Breast epithelium (tissue), 4 donors: ENCODE measurements at regions not wholly inside any gene's neighbourhood (a gene's known extent, or its start where the extent isn't known, plus 50 kb on each side); places are given as distances from the start of the nearest gene placed in this dataset.

ENCODE experiments used
- DNase-seq, 2 donors: peaks; one replicate each; pipeline ENCODE4 v3.0.0-alpha.2; 2019; ENCODE audit warnings: low spot score in 2 of 2
- H3K27ac ChIP-seq, 2 donors: fragments of 200-600 bp; sonication (generic) in 1 of 2; one replicate each; pipeline ENCODE4 v1.5.1; 2016 to 2019; ENCODE audit warnings: mild to moderate bottlenecking in 1 of 2
- H3K27me3 ChIP-seq, 2 donors: fragments of 200-600 bp; sonication (generic) in 1 of 2; one replicate each; pipeline versions ENCODE4 v1.5.1 to v1.6.0; 2017 to 2019; ENCODE audit warnings: control low read depth in 1 of 2, mild to moderate bottlenecking in 1 of 2
- H3K36me3 ChIP-seq: fragments of 200-600 bp; one replicate; pipeline ENCODE4 v1.5.1; 2019
- H3K4me1 ChIP-seq, 2 donors: fragments of 200-600 bp; sonication (generic); one replicate each; pipeline ENCODE4 v1.5.1; 2016 to 2019; ENCODE audit warnings: control low read depth in 1 of 2
- H3K4me3 ChIP-seq, 3 donors: fragments of 200-600 bp; sonication (generic); 1 replicate in 2 of 3; 2 replicates in 1 of 3; pipeline ENCODE4 v1.5.1; 2016 to 2019; ENCODE audit warnings: mild to moderate bottlenecking in 3 of 3, moderate library complexity in 2 of 3
- H3K9me3 ChIP-seq, 2 donors: fragments of 200-600 bp; sonication (generic) in 1 of 2; one replicate each; pipeline ENCODE4 v1.5.1; 2016 to 2019; ENCODE audit warnings: control low read depth in 1 of 2
- CTCF ChIP-seq, 3 donors: fragments of 450-650 bp; IDR thresholded peaks; one replicate each; pipeline ENCODE4 v1.5.1; 2016 to 2017; ENCODE audit warnings: antibody characterized with exemption in 3 of 3, mild to moderate bottlenecking in 3 of 3, moderate library complexity in 3 of 3
- POLR2A ChIP-seq: fragments of 450-650 bp; IDR thresholded peaks from one replicate; pipeline ENCODE4 v1.6.1; 2016; ENCODE audit warnings: antibody characterized with exemption, mild to moderate bottlenecking, moderate library complexity
- POLR2AphosphoS5 ChIP-seq, 3 donors: sonication (generic); formaldehyde crosslinking; IDR thresholded peaks; one replicate each; pipeline ENCODE4 v1.6.1; 2017; ENCODE audit warnings: antibody characterized with exemption in 3 of 3
- intact Hi-C: fragments of 100-400 bp; cut with DNase I; formaldehyde crosslinking; loops from one replicate; pipeline ENCODE4 v1.15.1; 2023; ENCODE audit warnings: low total_unique reads

- Histone ChIP-seq H3K4me3 (no peak overlapping the region), H3K27me3 (no peaks in the 10 kb centered on the region), H3K27ac (no peak overlapping the region), H3K36me3 (no peaks in the 10 kb centered on the region), H3K4me1 (peaks cover 0 to under 1% of the 10 kb centered on the region in 2 donors), H3K9me3 (no peaks in the 10 kb centered on the region)
- intact Hi-C loops, result no loop called here
- TF ChIP-seq CTCF (IDR thresholded peaks at IDR 0.05), result no peak
- no peak for TF ChIP-seq POLR2A
- no peak for TF ChIP-seq POLR2AphosphoS5 (IDR thresholded peaks at IDR 0.05)
- no peak for DNase-seq
Observed at GRCh38 chr1:59052166-59052590, 244.7 kb upstream of the FGGY start.

DNA sequence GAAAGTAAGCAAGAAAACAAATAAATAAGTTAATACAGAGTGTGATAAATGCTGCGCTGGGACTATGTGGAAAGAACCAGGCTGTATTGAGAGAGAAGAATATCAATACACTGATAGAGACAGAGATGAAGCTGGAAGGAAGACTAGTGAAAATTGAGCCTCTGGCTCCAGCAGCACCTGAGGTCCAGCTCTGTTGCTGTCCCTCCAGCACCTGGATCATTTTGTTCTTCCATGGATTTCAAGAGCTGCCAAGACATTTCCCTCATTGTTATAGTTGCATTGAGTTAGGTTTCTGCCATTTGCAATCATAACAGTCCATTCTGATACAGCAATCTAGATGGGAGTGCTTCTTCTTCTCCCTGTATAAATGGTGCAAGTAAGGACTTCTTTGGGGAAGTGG lies 242.7 kb upstream of the FGGY start:
- H3K4me1 ChIP-seq, result peaks cover 0 to 7% of the 10 kb centered on the region in 2 donors
- H3K27ac ChIP-seq, result no peak overlapping the region
- TF ChIP-seq CTCF (IDR thresholded peaks at IDR 0.05), result no peak
- no peak for TF ChIP-seq POLR2A
- TF ChIP-seq POLR2AphosphoS5 (IDR thresholded peaks at IDR 0.05), result no peak
- no peak overlapping the region for H3K4me3 ChIP-seq
- H3K27me3 ChIP-seq, result no peaks in the 10 kb centered on the region
- DNase-seq, result no peak
- intact Hi-C loops, result no loop called here
- H3K9me3 ChIP-seq, result no peaks in the 10 kb centered on the region
- no peaks in the 10 kb centered on the region for H3K36me3 ChIP-seq

GRCh38 chr1:59055908-59056719 lies 240.8 kb upstream of the FGGY start:
- Histone ChIP-seq H3K27ac (peak overlapping the region; percentile 76 to 89), H3K27me3 (no peaks in the 10 kb centered on the region), H3K4me1 (peaks cover 0 to 7% of the 10 kb centered on the region in 2 donors), H3K4me3 (peak overlapping the region in 1 of 3 donors; percentile 7), H3K9me3 (no peaks in the 10 kb centered on the region), H3K36me3 (no peaks in the 10 kb centered on the region)
- intact Hi-C loops, result loop anchor here (5.0 kb wide), 1 partner anchor 569 kb away; no protein-coding TSS in a partner anchor
- TF ChIP-seq POLR2A (no peak), POLR2AphosphoS5 (IDR thresholded peaks at IDR 0.05) (peak in 2 of 3 donors; percentile 9 to 56), CTCF (IDR thresholded peaks at IDR 0.05) (no peak)
- peak in 1 of 2 donors; percentile 34 for DNase-seq

DNA sequence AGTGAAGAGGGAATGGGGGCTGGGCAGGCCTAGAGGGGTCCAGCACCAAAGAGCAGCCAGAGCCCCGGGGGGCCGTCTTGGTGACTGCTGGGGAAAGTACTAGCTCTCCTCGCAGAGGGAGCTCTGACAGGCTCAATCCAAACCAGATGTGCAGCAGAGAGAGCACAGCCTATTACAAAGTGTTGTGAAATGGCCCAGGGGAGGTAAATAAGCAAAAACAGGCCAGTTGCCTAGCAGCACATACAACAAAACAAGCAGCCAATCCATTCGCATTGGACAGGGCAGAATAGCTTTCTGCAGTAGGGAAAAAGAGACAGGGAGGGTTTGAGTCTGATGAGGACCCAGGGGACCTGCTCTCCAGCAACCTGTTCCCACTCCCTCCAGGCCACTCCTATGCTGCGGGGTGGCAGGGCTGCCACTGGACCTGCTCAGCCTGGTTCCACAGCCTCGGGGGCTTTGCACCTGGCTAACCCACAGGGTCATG lies 239.6 kb upstream of the FGGY start:
- Histone ChIP-seq H3K9me3 (no peaks in the 10 kb centered on the region), H3K36me3 (no peaks in the 10 kb centered on the region), H3K27ac (peak overlapping the region; percentile 76 to 89), H3K4me3 (peak overlapping the region in 1 of 3 donors; percentile 7), H3K27me3 (no peaks in the 10 kb centered on the region), H3K4me1 (peaks cover 0 to 7% of the 10 kb centered on the region in 2 donors)
- peak; percentile 64 to 75 for DNase-seq
- intact Hi-C loops, result loop anchor here (5.0 kb wide), 1 partner anchor 570 kb away; no protein-coding TSS in a partner anchor
- TF ChIP-seq POLR2AphosphoS5 (IDR thresholded peaks at IDR 0.05) (peak; percentile 83 to 98 (median 90)), POLR2A (no peak), CTCF (IDR thresholded peaks at IDR 0.05) (no peak)

- intact Hi-C loops, result loop anchor here (5.0 kb wide), 1 partner anchor 570 kb away; no protein-coding TSS in a partner anchor
- Histone ChIP-seq H3K36me3 (no peaks in the 10 kb centered on the region), H3K27me3 (no peaks in the 10 kb centered on the region), H3K4me1 (peaks cover 0 to 7% of the 10 kb centered on the region in 2 donors), H3K9me3 (no peaks in the 10 kb centered on the region), H3K4me3 (no peak overlapping the region), H3K27ac (peak overlapping the region; percentile 76 to 89)
- TF ChIP-seq POLR2A (no peak), POLR2AphosphoS5 (IDR thresholded peaks at IDR 0.05) (no peak), CTCF (IDR thresholded peaks at IDR 0.05) (no peak)
- DNase-seq, result no peak
Observed at GRCh38 chr1:59057796-59058195, 239.1 kb upstream of the FGGY start.
